D341Med (cell line): ENCODE measurements at regions not wholly inside any gene's neighbourhood (a gene's known extent, or its start where the extent isn't known, plus 50 kb on each side); places are given as distances from the start of the nearest gene placed in this dataset.

Source experiments
- DNase-seq: peaks from one replicate; pipeline ENCODE4 v3.0.0; 2012; ENCODE audit warnings: low spot score

- DNase-seq, result no peak
These were observed 214.2 kb downstream of the RBFOX3 start for GRCh38 chr17:79396696-79397095.

DNA sequence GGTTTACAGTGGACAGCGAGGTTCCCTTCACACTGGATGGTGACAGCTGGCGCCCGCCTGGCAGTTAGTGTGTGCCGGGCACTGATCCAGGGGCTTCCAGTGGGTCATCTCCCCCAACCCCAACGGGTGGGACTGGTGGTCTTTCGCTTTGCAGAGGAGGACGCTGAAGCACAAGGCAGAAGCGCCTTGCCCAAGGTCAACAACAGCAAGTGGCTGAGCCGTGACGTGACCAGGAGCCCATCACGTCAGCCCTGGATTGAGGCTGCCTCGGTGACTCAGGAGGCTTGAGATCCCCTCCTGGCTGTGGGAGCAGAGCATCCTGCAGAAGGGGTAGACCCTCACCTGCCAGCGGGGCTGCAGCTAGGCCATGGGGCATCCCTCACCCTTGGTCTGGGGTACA, 215.3 kb downstream of the RBFOX3 start:
- DNase-seq, result no peak

GRCh38 chr17:79395066-79395465, 215.8 kb downstream of the RBFOX3 start:
- DNase-seq, result no peak

- peak; percentile 97 for DNase-seq
These were observed 217.3 kb downstream of the RBFOX3 start for GRCh38 chr17:79393358-79394052.

- DNase-seq, result no peak
These were observed 218.3 kb downstream of the RBFOX3 start for GRCh38 chr17:79392598-79392997.

DNA sequence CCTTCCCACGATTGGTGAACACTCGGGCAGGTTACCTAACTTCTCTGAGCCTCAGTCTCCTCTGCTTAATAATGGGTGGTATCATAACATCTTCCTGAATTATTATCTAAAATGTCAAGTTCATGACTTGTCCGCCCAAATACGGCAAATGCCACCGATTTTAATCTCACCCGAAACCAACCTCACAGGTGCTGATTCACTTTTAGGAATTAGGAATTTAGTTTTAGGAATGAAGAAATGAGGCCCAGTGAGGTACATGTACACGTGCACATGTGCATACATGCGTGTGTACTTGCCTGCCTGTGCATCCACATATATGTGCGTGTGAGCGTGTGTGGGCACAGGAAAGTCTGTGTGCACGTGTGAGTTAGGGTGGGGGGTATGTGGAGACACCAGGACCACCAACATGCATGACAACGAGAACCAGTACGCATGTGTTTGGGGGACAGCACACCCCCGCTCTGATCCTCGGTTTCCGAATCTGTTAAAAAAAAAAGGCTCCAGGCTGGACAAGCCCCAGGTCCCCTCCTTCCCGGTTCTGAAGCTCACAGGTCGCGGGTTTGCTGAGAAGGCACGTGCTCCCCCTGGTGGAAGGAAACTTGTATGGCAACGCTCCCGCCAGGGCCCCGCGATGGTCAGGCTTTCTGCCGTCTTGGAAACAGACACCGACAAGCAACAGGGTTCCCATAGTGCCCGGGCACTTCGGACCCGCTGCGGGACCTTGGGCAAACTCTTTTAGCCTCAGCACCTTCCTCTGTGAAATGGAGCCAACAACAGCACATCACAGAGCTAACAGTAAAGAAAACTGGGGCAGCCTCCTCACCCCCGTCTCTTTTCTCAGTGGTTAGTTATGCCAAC, 219.2 kb downstream of the RBFOX3 start:
- DNase-seq, result peak; percentile 91

GRCh38 chr17:79389896-79390295, 221.0 kb downstream of the RBFOX3 start:
- no peak for DNase-seq

DNA sequence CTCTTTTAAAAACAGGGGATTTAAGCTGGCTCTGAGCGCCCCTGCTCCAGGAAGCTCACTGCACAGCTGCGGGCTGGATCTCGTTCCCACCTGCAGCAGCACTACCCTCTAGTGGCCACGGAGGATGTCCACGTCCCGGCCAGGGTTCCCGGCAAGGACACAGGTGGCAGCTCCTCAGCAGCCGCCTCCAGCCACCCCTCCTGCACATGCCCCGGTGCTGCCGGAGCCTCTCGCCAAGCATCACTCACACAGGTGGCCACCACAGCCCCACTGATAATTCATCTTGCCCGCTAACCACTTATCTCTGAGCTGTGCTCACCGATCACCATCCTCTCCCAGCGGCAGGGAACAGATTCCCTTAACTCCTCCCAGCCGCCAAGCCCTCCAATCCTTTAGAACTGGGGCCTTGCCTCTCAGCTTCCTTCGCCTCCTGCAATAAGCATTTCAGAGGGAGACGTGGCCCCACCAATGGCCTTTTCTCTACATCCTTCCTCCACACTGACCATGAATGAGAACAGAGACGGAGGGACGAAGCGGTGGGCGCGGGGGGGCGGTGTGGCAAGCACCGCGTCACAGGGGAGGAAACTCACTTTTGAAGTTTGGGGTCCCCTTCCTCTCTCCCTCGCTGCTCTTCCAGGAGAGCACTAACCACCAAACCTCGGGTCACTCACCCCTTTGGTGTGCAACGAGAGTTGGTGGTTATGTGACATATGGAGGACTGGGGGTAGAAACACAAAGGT, 222.1 kb downstream of the RBFOX3 start:
- peak; percentile 95 for DNase-seq

DNA sequence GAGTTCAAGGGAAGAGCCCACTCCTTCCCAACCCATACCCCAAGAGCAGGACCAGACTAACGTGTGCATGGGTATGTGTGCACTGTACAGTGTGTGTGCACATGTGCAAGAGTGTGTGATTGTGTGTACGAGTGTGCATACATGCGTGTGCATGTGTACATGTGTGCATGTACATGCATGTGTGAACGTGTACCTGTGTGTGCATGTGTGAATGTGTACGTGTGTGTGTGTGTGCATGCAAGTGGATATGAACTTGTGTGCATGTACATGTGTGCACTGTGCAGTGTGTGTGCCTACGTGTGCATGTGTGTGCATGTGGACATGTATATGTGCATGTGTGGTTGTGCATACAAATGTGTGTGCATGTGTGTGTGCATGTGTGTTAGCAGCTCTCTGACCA, 223.1 kb downstream of the RBFOX3 start:
- DNase-seq, result no peak

- no peak for DNase-seq
These were observed 224.8 kb downstream of the RBFOX3 start for GRCh38 chr17:79385962-79386563.

DNA sequence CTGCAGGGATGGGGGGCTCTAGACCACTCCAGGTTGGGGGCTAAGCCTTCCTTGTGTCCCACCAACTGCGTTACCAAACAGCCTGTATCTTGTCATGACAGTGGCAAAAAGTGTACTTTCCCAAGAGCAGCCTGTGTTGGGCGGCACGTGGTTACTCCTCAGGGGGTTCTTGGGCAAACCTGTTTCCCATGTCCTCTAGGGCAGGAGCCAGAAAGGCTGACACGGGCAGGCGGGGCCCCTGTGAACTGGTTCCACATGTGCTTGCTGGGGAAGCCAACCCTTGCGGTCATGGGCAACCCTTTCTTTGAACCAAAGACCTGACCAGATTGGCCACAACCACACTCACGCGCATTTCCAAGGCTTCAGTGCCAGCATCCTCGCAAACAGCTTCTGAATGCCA, 228.5 kb downstream of the RBFOX3 start:
- DNase-seq, result no peak

DNA sequence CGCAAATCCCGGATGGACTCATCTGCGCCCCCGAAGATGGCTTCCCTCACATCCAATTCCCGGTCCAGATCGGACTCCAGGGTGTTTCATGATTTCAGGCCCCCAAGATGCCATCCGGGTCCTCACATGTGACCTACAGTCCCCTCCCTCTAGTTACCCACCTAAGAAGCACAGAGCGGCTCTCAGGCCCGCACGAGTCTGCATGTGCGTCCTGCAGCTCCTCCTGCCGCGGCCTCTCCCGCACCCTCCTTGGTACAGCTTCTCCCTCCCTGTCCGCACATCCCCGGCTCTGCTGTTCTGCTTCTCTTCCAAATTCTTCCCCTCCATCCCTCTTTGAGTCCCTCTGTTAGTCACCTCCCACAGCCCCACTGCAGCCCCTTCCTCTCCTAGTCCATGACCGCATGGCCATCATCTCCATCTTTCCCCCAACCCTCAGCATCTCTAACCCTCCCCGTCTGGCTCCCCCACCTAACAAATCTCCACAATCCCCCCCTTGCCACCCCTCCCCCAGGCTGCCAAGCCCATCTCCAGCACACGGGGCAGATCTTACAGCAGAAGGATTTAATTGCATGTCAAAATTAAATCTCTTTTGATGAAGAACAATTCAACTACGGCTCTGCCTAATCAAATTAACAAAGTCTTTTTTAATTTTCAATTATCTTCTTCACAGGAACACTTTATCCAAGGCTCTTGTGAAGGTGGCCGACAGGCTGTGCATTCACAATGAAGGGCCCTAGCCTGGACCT, 231.0 kb downstream of the RBFOX3 start:
- DNase-seq, result no peak

DNA sequence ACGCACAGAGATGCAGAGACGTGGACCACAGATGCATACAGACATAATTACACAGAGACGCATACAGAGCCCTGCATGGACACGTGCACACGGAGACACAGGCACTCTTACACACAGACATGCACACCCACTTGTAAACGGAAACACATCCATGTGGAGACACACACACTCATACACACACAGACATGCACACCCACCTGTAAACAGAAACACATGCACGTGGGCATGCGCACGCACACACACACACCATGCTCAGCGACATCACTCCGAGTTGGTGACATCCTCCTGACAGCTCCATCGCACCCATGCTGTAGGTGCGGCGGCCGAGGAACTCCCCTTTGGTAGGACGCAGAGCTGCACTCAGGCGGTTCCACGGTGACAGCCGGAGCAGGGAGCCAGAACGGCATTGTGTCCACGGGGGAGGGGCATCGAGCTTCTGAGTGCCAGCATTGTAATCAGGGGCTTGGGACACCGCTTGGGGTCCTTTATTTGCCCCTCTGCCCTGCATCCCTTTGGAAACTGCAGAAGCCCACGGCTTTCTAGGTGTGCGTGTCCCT, 233.5 kb downstream of the RBFOX3 start:
- no peak for DNase-seq

- peak; percentile 63 for DNase-seq
These were observed 236.0 kb downstream of the RBFOX3 start for GRCh38 chr17:79374807-79375206.

GRCh38 chr17:79374087-79374689, 236.7 kb downstream of the RBFOX3 start:
- DNase-seq, result peak; percentile 82

DNA sequence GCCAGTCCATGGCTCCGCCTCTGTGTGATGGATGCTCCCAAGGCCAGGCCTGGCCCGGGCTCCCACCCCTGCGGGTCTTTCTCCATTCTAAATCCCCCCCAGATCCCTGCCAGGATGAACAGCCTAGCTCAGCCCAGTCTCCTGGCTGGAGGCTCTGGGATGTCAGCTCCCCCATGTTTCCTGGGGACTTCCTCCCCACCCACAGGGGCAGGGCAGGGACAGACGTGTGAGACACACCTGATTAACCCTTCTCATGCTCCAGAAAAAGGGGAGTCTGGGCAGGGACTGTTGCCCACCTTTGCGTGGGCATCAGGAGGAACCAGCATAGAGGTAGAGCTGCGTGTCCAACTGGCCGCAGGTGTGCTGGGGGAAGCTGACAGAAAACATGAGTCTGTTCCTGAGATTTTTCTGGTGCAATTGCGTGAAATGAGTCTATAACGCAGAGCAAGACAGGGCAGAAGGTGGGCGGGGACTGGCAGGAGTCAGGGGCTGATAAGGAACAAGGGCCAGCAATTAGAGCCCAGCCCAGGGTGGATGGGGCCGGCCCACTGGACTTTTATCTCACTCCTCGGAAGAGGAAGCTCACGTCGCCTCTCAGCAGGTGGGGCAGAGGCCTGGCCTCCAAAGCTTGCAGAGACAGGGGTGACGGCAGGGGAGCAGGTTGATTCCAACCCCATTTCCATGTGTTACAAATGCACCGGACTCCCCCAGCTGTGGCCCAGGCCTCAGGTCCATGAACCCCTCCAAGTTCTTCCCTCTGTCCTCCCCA, 238.2 kb downstream of the RBFOX3 start:
- DNase-seq, result no peak

DNA sequence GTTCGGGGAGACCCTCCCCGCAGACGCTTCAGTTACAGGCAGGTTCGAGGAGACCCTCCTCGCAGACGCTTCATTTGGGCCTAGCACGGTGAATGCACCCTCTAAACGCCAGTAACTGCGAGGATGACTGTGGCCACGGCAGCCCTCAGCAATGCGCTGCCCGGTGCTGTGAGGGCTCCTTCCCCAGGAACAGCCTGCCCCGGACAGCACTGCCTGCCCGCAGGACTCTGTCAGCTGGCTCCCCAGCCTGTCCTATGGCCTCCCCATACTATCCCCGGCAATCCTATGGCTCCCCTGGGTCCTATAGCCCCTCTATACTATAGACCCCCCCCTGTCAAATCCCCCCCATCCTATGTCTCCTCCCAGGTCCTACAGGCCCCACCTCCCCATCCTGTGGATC, 238.9 kb downstream of the RBFOX3 start:
- DNase-seq, result no peak

DNA sequence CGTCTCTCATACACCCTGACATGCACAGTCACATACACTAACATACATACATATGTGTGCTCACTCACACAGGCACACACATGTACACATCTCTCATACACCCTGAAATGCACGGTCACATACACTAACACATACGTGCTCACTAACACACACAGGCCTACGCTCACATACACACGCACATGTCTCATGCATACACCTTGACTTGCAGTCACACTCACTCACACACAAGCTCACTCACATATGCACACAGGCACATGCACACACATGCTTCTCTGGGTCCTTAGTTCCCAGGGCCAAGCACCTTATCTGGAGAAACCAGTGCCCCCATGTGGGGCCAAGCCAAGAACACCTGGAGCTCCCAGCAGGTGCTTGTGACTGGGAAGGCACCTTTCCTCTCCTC, 240.3 kb downstream of the RBFOX3 start:
- no peak for DNase-seq

- DNase-seq, result no peak
These were observed 240.7 kb downstream of the RBFOX3 start for GRCh38 chr17:79370126-79370525.

GRCh38 chr17:79369532-79369931, 241.3 kb downstream of the RBFOX3 start:
- no peak for DNase-seq
